ENCODE measurements at regions not wholly inside any gene's neighbourhood (a gene's known extent, or its start where the extent isn't known, plus 50 kb on each side); places are given as distances from the start of the nearest gene placed in this dataset.

DNA sequence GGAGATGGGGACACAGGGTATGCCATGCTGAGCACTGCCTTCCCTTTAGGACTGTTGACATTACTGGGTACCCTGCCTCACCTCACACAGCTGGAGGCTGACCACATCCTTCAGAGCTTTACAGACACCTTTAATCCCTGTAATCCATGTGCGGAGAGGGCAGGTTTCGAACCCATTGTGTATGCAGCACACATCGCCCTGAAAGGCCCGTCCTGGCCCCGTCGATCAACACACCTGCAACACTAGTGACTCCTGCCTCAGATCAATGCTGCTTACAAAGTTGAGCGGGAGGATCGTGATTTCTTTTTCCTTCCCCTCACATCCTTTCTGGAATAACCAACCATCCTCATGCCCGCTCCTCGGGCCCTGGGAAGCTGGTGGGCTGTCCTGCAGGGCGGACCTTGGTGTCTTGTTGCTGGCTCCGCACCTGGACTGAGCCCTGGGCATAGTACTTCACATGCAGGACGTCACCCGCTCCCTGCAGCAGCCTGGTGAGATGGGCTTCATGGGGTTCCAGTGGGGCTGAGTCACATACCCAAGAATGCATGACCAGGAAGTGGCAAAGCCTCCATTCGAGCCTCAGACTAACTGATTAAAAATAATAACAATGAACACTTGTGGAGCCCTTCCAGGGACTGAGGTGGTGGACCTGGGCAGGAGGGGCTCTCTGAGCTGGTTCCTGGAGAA, 403.6 kb downstream of the PTPRU start:
- no peak for DNase-seq

DNA sequence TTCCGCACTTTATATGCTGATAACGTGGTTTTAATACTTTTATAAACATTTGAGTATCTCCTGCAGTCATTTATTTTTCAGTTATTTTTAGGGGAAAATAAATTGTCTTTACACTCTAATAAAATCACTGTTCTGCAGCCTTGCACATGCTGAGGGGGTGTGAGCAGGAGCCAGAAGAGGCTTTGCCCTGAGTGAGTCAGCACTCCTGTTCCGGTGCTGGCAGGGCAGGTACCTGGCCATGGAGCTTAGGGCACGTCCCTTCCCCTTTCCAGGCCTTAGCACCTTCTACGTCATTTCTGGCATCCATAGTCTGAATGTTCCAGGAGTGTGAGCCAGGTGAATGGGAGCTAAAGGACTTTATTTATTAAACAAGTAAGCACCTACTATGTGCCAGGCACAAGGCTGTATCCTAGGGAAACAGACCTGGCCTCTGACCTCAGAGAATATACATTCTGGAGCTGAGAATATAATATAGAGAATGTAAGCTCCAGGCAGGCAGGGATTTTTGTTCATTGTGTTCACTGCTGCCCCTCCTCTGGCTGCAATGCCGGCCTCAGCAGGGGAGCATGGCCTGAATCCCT, 402.9 kb downstream of the PTPRU start:
- no peak for DNase-seq

DNA sequence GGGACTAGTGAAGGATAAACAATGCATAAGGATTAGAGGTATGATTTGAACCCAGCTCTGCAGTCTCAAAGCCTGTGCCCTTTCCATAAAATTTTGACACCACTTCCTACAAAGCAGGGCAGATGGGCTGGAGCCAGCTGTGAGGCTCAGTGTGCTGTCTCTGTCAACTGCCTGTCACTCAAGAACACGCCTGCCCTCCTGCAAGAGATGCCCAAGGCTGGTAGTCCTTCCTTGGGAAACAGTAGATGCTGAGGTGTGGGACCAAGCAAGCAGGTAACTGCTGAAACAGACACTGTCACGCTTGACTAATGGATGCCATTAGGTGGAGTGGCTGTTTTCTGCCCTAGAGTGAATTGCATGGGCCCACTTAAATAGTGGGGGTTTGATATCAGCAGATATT, 402.0 kb downstream of the PTPRU start:
- DNase-seq, result no peak

DNA sequence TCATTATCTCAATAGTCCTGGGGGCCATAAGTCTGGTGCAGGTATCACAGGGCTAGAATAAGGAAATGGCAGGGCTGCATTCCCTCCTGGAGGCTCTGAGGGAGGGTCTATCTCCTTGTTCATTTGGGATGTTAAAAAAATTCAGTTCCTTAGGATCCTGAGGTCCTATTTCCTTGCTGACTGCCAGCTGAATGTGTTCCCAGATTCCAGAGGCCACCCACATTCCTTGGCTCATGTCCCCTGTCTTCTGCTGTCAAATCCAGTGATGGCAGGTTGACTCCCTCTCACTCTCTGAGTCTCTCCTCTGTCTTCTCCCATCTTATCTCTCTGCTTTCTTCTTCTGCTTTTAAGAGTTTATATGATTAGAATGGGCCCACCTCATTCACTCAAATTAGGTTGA, 400.6 kb downstream of the PTPRU start:
- no peak for DNase-seq

DNA sequence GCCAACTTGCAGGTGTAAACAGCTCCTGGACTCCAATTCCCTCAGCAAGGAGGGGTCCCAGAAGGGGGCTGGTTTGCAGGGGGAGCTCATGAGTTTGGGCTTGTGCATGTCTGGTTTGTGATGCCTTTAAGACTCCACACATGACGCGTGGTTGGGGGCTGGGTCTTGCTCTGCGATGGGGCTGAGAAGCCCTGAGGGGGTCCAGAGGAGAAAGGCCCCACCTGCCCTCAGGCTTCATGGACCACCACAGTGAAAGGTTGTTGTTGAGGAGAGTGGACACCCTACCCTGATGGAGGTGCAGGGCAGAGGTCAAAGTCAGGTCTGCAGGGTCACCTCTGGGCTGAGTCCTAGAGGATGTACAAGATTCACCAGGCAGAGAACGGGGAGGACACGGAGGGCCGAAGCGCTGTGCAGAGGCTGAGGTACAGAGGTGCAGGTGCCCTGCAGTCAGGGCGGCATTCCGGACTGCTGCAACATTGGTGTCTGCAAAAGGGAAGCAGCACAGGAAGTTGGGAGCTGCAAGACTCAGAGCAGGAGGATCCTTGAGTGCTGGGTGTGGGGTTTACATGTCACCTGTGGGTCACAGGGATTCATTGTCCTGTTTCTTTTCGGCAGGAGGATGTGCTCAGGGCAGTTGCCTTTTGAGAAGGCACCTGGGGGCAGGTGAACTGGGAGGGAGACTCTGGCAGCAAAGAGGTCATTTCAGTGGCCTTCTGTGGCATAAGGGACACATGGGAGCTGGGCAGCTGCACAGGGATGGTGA, 399.4 kb downstream of the PTPRU start:
- DNase-seq, result no peak

DNA sequence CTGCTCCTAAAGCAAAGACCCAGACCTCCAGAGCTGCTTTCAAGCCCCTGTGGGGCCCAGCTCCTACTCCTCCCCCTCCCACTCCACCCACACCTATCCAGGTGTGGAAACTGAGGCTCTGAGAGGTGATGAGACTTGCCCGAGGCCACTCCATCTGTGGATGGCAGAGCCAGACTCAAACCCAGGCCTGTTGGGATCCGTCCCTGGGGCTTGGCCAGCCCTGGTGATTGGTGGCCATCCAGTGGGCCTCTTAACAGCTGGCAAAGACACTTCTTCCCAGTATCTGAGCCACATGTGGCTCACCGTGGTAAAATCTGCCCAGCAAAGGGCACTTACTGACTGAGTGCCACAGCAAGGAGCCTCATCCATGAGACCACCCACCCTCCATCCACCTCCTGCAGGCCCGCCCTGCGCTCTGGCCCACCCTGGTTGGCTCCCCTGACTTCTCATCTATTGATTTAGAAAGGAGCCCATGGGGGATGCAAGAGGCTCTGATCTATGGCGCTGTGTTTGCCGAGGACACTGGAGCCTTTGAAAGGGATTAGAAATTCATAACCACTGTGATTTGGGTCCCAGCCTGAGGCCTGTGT, 398.5 kb downstream of the PTPRU start:
- no peak for DNase-seq

DNA sequence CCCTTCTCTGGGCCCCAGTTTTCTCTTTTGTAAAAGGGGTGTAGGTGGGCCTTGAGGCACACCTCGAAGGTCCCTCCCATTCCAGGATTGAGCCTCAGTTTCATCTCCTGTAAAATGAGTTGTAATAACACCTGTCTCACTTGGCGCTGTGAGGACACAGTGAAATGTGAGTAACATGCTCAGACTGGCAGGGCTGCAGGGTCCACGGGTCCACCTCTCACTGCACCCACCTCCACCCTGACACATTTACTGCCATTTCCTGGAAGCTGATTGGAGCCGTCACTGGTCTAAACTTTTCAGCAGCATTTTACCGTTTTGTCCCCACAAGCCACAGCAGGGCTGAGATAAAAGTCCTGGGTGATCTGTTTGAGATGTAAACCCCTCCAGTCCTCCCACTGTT, 398.0 kb downstream of the PTPRU start:
- no peak for DNase-seq

DNA sequence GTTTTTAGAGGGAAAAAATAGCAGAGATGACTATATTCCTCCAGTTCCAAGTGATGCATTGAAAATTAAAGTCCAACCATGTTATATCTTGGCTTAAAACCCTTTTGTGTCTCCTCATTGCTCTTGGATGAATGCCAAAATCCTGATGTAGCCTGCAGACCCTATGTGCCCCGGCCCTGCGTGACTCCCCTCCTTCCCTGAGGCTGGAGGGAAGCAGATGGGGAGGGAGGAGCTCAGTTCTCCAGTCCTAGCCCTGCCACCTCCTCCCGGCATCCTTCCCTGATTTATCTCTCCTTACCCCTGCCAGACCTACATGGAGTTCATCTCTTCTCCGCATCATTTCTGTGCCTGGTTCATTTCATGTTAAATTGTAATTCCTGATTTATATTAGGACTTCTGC, 397.4 kb downstream of the PTPRU start:
- DNase-seq, result no peak

DNA sequence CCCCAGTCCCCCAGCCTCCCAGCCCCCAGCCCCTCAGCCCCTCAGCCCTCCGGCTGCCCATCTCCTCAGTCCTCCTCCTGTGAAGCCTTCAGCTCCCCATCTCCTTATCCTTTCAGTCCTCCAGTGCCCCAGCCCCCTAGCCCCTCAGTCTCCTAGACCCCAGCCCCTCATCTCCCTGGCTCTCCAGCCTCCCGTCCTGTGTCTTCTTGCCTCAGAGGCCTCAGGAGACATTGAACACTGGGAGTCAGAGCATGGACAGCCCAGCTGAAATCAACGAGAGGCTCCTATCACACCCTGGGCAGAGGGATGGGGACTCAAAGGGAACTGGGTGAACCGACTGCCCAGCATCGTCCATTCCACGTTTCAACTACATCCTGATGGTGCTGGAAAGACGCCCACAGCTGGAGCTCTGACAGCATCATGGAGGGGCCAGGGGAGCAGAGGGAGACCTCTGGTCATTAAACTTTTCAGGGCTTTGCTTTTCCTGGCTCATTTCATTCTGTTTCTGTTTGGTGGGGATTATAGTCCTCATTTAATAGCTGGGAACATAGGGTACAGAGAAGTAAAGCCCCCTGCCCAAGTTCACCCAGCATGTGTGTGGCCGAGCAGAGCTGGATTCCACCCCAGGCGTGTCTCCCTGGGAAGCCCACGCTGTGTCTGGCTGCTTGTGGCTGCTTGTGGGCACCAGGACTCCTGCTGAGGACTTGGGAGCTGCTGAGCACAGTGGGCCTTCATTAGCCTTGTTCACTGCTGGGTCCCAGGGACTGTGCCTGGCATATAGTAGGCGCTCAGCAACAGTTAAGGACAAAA, 396.7 kb downstream of the PTPRU start:
- no peak for DNase-seq

DNA sequence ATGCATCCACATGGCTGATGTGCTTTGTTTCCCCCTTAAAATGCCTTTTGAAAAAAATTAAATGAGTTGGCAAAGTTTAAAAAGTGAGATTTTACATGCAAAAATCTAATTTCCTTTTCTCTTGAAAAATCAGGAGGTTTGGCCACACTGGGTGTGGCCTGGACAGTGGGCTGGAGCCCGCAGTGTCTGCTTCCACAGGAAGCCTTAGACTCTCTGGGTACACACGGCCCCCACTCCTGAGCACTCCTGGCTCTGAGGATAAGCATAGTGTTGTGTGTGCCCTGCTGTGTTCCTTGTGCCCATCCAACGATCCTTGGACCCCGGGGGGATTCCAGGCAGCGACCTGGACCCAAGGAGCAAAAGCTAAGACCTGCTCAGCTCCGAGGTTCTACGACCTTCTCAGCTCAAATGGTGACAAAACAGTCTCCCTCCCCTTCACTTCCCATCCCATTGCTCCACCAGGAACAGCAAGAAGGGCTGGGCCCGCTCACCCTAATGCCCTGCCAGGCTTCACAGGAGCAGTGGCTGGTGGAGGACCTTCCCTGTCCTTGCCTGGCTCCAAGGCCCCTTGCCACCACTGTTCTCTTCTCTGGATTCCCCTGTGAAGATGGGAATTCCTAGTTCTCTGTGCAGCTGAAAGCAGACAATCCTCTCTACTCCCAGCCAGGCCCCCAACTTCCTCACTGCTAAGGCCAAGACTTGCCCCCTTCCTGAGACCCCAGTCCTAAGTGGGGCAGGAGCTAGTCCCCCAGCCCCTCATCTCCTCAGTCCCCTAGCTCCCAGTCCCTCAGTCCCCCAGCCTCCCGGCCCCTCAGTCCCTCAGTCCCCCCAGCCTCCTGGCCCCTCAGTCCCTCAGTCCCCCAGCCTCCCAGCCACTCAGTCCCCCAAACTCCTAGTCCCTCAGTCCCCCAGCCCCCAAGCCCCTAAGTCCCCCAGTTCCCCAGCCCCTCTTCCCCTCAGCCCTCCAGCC, 395.8 kb downstream of the PTPRU start:
- DNase-seq, result no peak

DNA sequence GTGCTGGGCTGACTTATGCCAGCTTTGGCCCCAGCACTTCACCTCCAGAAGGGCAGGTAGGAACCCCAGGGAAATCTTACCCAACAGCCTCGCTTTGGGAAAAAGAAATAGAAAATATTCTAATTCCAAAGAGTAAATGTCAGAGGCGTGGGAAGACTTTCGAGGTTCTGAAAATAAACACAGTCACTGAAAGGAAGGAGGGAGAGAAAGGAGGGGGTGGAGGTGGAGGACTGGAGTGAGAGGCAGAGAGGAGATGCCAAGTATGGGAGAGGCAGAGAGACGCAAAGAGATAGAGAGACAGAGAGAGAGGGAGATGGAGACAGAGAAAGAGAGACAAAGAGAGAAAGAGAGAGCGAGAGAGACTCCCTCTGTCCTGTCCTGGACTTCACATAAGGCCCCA, 395.0 kb downstream of the PTPRU start:
- DNase-seq, result no peak

DNA sequence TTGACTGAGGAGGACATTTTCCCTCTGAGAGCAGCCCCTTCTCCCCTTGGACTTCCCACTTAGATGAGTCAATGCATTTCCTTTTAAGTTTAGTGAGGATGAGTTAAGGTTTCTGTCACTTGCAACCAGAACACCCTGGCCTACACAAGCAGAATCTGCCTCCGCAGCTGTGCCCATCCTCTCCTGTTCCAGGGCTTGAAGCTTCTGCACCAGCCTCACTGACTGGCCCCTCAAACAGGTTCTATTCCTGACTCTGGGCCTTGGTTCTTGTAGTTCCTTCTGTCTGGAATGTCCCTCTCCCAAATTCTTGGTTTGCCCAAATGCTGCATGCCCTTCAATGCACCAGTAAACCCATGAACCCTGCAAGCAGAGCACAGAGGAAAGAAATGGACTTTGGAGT, 394.4 kb downstream of the PTPRU start:
- no peak for DNase-seq

DNA sequence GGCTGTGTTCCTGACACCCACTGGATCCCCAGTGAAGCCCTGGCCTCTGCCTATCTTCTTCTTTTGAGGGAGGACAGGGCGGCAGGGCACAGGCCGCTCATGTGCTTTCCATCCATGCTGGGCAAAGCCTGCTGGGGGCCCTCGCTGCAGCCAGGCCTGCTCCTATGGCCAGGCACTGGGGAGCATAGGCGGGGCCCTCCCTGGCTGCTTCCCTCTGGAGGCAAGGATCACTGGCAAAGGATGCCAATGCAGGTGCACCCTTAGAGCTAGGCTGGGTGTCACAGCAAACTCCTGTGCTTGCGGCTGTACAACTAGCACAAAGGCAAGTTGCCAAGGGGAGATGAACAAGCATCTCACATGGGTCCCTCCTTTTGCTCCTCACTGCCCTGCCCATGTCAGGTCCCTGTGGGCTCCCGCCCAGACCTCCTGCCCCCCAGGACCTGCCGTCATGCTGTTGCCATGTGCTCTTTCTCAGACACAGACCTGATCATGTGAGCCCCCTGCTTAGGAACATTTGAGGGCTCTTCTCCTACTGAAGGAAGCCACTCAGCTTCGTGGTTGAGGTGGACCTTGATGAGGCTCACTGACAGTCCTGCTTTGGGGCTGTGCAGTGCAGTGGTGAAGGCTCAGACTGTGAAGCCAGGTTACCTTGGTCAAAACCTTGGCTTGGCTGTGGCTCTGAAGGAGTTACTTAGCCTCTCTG, 393.6 kb downstream of the PTPRU start:
- DNase-seq, result no peak

DNA sequence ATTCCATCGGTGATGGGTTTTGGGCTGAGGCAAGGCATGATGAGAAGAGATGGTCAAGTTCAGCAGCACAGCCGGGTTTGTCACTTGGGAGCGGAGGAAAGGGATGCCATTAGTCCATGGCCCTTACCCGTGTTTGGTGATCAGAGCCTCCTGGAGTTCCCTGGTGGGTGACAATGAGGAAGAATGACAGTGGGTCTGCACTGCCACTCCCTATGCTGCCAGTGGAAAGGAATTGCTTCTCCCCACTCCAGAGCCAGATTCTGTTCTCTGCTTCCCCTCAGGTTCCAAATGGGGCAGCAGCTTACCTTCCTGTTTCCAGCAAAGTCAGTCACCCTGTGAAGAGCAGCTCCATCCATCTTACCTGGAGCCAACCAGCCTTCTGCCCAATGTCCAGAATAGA, 393.1 kb downstream of the PTPRU start:
- DNase-seq, result no peak

DNA sequence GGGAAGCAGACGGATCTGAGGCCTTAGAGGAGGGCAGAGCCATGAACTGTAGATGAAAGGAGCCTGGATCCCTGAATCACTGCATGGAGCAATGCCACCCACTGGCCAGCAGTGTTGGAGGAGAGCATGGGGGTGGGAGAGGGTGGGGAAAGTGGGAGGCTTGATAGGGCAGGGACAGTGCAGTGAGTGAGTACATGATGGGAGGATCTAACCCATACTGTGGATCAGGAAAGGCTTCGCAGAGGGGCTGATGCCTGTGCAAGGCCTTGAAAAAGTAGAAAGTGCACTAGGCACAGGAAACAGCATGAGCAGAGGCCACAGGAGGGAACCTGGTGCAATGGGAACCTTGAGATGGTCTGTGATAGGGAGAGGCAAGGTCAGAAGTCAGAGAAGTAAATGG, 391.9 kb downstream of the PTPRU start:
- DNase-seq, result no peak

DNA sequence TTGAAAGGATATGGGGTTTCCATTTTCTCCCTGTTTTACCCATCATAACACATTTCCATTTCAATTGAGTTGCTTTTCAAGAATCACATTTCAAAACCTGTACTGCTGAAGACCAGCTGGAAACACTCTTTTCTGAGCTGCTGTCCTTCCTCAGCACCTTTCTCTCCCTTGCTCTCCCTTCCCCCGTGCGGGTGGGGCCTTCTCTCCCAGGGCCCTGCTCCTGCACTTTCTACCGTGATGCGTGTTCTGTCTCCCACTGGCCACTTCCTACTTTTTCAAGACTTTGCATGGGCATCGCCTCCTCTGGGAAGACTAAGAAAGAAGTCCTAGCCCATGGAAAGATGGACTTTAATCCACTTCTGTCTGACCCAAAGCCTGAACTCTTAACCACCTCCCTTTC, 390.4 kb downstream of the PTPRU start:
- DNase-seq, result no peak

DNA sequence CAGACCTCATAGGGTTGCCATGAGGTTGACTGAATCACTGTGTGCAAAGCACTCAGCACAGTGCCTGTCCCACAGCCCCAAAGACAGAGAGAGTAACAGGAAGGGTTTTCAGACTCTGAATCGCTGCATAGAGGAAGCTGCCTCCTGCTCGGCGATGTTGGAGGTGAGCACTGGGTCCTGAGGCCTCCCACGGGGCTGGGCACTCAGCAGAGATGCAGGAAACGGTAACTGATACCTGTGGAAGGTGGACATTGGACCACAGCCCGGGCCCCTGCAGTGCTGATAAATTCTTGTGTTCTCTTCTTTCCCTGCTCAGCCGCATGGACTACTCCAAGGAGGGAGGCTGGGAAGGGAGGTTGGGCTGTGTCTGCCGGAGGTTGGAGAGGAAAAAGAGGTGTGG, 389.7 kb downstream of the PTPRU start:
- no peak for DNase-seq

DNA sequence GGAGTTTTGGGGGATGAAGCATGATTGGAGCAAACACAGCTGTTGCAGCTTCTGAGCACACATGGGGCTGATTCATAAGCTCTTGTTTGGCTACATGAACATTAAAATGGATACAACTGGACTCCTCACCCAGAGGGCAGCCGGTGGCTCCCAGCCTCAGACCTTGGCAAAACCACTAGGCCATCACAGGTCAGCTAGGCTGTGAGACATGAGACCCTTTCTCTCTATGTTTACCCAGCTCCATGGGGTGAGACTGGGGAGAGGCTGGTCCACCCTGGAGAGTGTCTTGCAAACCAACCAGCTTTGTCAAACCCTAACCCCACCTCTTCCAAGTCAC, 388.7 kb downstream of the PTPRU start:
- no peak for DNase-seq

DNA sequence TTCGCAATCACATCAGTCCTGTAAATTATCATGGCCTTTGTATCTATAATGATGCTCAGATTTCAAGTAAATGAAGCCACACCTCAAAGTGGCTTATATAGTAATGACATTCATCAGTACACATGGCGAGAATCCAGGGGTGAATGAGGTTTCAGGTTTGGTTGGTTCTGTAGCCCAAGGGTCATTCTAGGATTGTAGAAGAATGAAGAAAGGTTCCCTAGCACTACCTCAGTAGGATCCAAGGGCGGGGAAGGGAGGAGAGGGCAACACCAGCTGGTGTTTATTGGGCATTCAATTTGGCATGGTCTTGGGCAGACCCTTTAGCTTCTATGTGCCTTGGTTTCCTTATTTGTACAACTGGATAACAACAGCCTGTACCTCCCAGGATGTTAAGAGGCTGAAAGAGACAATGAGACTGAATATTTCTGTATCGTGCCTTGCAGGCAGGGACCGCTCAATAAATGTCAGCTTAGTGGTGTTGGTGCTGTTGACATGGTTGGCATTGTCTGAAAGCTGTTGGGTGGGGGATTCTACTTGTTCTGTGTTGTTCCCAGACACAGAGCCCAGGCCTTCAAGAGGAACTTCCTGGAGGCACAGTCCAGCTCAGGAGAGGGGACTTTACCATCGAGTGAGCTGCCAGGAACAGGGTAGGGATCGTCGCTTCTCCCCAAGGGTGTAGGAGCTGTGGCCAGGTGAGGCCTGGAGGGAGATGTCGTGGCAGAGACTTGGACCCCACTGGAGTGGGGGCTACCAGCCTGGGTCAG, 388.2 kb downstream of the PTPRU start:
- DNase-seq, result no peak

DNA sequence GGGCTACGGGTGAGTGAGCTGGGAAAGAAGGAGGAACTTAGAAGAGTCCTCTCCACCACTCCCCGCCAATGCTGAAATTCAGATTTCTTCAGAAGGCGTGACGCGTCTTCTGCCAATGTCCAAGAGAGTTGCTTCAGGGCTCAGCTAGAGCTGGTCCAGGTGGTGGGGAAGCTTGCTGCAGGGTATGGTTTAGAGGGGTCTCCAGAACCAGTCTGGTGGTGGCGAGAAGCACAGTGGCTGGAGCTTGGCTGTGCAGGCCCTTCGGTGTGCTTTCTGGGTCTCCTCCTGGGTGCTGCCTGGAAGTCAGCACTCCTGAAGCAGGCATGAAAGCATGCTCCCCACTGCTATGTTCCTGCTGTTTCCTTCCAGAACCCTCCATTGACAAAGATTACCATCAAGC, 387.2 kb downstream of the PTPRU start:
- DNase-seq, result no peak
